ENCODE measurements at regions not wholly inside any gene's neighbourhood (a gene's known extent, or its start where the extent isn't known, plus 50 kb on each side); places are given as distances from the start of the nearest gene placed in this dataset.
"Not testable (repeated sequence)": the region's sequence is repeated elsewhere in the genome, so short reads cannot be mapped to it uniquely, and the experiment has no call there.

- no peak for DNase-seq (ENCODE audit: low read depth, low spot score)
Observed at GRCh38 chr12:82300611-82301010, 57.6 kb downstream of the CCDC59 start.

- no peak for DNase-seq (ENCODE audit: low read depth, low spot score)
Observed at GRCh38 chr12:82299319-82300025, 58.7 kb downstream of the CCDC59 start.

- DNase-seq (ENCODE audit: low read depth, low spot score): no peak
Observed at GRCh38 chr12:82290415-82290814, 67.8 kb downstream of the CCDC59 start.

- DNase-seq (ENCODE audit: low read depth, low spot score): not testable (repeated sequence)
Observed at GRCh38 chr12:82281335-82281734, 76.9 kb downstream of the CCDC59 start.

- DNase-seq (ENCODE audit: low read depth, low spot score): no peak
Observed at GRCh38 chr12:82279536-82280058, 78.6 kb downstream of the CCDC59 start.

- no peak for DNase-seq (ENCODE audit: low read depth, low spot score)
Observed at GRCh38 chr12:82277582-82277981, 80.6 kb downstream of the CCDC59 start.

GRCh38 chr12:82242729-82243128 is 115.5 kb downstream of the CCDC59 start:
- DNase-seq (ENCODE audit: low read depth, low spot score): no peak

GRCh38 chr12:82225871-82226270 is 132.3 kb downstream of the CCDC59 start:
- DNase-seq (ENCODE audit: low read depth, low spot score): no peak

GRCh38 chr12:82223426-82223825 is 134.8 kb downstream of the CCDC59 start:
- no peak for DNase-seq (ENCODE audit: low read depth, low spot score)

GRCh38 chr12:82216475-82216874 is 141.7 kb downstream of the CCDC59 start:
- no peak for DNase-seq (ENCODE audit: low read depth, low spot score)

- DNase-seq (ENCODE audit: low read depth, low spot score): no peak
Observed at GRCh38 chr12:82213761-82214160, 144.4 kb downstream of the CCDC59 start.

- DNase-seq (ENCODE audit: low read depth, low spot score): no peak
Observed at GRCh38 chr12:82210882-82211281, 147.3 kb downstream of the CCDC59 start.

GRCh38 chr12:82209533-82209932 is 148.7 kb downstream of the CCDC59 start:
- no peak for DNase-seq (ENCODE audit: low read depth, low spot score)

GRCh38 chr12:82207556-82207955 is 150.6 kb downstream of the CCDC59 start:
- DNase-seq (ENCODE audit: low read depth, low spot score): no peak

- no peak for DNase-seq (ENCODE audit: low read depth, low spot score)
Observed at GRCh38 chr12:82203086-82203485, 155.1 kb downstream of the CCDC59 start.

GRCh38 chr12:82187595-82187994 is 170.6 kb downstream of the CCDC59 start:
- no peak for DNase-seq (ENCODE audit: low read depth, low spot score)

- no peak for DNase-seq (ENCODE audit: low read depth, low spot score)
Observed at GRCh38 chr12:82187011-82187410, 171.2 kb downstream of the CCDC59 start.

GRCh38 chr12:82186282-82186681 is 171.9 kb downstream of the CCDC59 start:
- DNase-seq (ENCODE audit: low read depth, low spot score): no peak

- DNase-seq (ENCODE audit: low read depth, low spot score): no peak
Observed at GRCh38 chr12:82184844-82185243, 173.3 kb downstream of the CCDC59 start.

GRCh38 chr12:82182601-82183190 is 175.5 kb downstream of the CCDC59 start:
- DNase-seq (ENCODE audit: low read depth, low spot score): no peak

- DNase-seq (ENCODE audit: low read depth, low spot score): no peak
Observed at GRCh38 chr12:82176761-82177490, 181.3 kb downstream of the CCDC59 start.

GRCh38 chr12:82176026-82176425 is 182.2 kb downstream of the CCDC59 start:
- no peak for DNase-seq (ENCODE audit: low read depth, low spot score)

GRCh38 chr12:82174936-82175335 is 183.3 kb downstream of the CCDC59 start:
- DNase-seq (ENCODE audit: low read depth, low spot score): no peak

Measured in smooth muscle cell of the brain vasculature (primary cell).